ENCODE measurements at regions not wholly inside any gene's neighbourhood (a gene's known extent, or its start where the extent isn't known, plus 50 kb on each side); places are given as distances from the start of the nearest gene placed in this dataset.

- Histone ChIP-seq H3K4me3 (replicated peaks in 1 of 4; ENCODE audit: control extremely low read depth in 1 of 4, insufficient read depth in 1 of 4, low read depth in 3 of 4, low read length in 4 of 4) (no peak overlapping the region), H2AFZ (ENCODE audit: low read length) (no peak overlapping the region), H3K9me3 (ENCODE audit: control insufficient read depth, insufficient read depth, low read depth, low read length) (no peaks in the 10 kb centered on the region), H3K79me2 (ENCODE audit: control insufficient read depth, insufficient read depth, low read length) (no peaks in the 10 kb centered on the region), H3K27ac (ENCODE audit: insufficient read depth, low read length) (no peak overlapping the region), H3K4me2 (ENCODE audit: extremely low read depth, insufficient read depth, low read length) (no peak overlapping the region), H3K9ac (ENCODE audit: insufficient read depth, low read length) (no peak overlapping the region), H4K20me1 (ENCODE audit: control insufficient read depth, extremely low read depth, insufficient read depth, low read length) (no peaks in the 10 kb centered on the region), H3K36me3 (ENCODE audit: control insufficient read depth, insufficient read depth, low read length) (no peaks in the 10 kb centered on the region), H3K4me1 (ENCODE audit: control insufficient read depth, extremely low read depth, insufficient read depth, low read length) (peaks cover 2% of the 10 kb centered on the region), H3K27me3 (ENCODE audit: control insufficient read depth, insufficient read depth, low read length) (no peaks in the 10 kb centered on the region)
- peak in 1 of 2 donors; percentile 81 for DNase-seq (ENCODE audit: low read depth in 2 of 2)
- TF ChIP-seq EZH2 (IDR thresholded peaks at IDR 0.05; ENCODE audit: low read length, missing control alignments) (no peak), CTCF (conservative IDR thresholded peaks at IDR 0.05 in 1 of 2, IDR thresholded peaks at IDR 0.05 in 1 of 2; ENCODE audit: low read depth in 1 of 2, low read length in 2 of 2) (no peak)
These were observed 215.6 kb downstream of the C9orf50 start for GRCh38 chr9:129405089-129405826.

GRCh38 chr9:129404621-129405020 lies 216.3 kb downstream of the C9orf50 start:
- Histone ChIP-seq H3K27me3 (ENCODE audit: control insufficient read depth, insufficient read depth, low read length) (no peaks in the 10 kb centered on the region), H3K4me2 (ENCODE audit: extremely low read depth, insufficient read depth, low read length) (no peak overlapping the region), H3K27ac (ENCODE audit: insufficient read depth, low read length) (no peak overlapping the region), H3K9me3 (ENCODE audit: control insufficient read depth, insufficient read depth, low read depth, low read length) (no peaks in the 10 kb centered on the region), H3K36me3 (ENCODE audit: control insufficient read depth, insufficient read depth, low read length) (no peaks in the 10 kb centered on the region), H3K4me3 (replicated peaks in 1 of 4; ENCODE audit: control extremely low read depth in 1 of 4, insufficient read depth in 1 of 4, low read depth in 3 of 4, low read length in 4 of 4) (no peak overlapping the region), H3K4me1 (ENCODE audit: control insufficient read depth, extremely low read depth, insufficient read depth, low read length) (peaks cover 2% of the 10 kb centered on the region), H3K79me2 (ENCODE audit: control insufficient read depth, insufficient read depth, low read length) (no peaks in the 10 kb centered on the region), H4K20me1 (ENCODE audit: control insufficient read depth, extremely low read depth, insufficient read depth, low read length) (no peaks in the 10 kb centered on the region), H2AFZ (ENCODE audit: low read length) (no peak overlapping the region), H3K9ac (ENCODE audit: insufficient read depth, low read length) (no peak overlapping the region)
- DNase-seq (ENCODE audit: low read depth in 2 of 2), result no peak
- TF ChIP-seq EZH2 (IDR thresholded peaks at IDR 0.05; ENCODE audit: low read length, missing control alignments) (no peak), CTCF (conservative IDR thresholded peaks at IDR 0.05 in 1 of 2, IDR thresholded peaks at IDR 0.05 in 1 of 2; ENCODE audit: low read depth in 1 of 2, low read length in 2 of 2) (no peak)

- Histone ChIP-seq H3K9ac (ENCODE audit: insufficient read depth, low read length) (no peak overlapping the region), H3K4me3 (replicated peaks in 1 of 4; ENCODE audit: control extremely low read depth in 1 of 4, insufficient read depth in 1 of 4, low read depth in 3 of 4, low read length in 4 of 4) (no peak overlapping the region), H4K20me1 (ENCODE audit: control insufficient read depth, extremely low read depth, insufficient read depth, low read length) (no peaks in the 10 kb centered on the region), H3K9me3 (ENCODE audit: control insufficient read depth, insufficient read depth, low read depth, low read length) (no peaks in the 10 kb centered on the region), H2AFZ (ENCODE audit: low read length) (no peak overlapping the region), H3K27ac (ENCODE audit: insufficient read depth, low read length) (no peak overlapping the region), H3K79me2 (ENCODE audit: control insufficient read depth, insufficient read depth, low read length) (no peaks in the 10 kb centered on the region), H3K4me1 (ENCODE audit: control insufficient read depth, extremely low read depth, insufficient read depth, low read length) (peaks cover 2% of the 10 kb centered on the region), H3K36me3 (ENCODE audit: control insufficient read depth, insufficient read depth, low read length) (no peaks in the 10 kb centered on the region), H3K27me3 (ENCODE audit: control insufficient read depth, insufficient read depth, low read length) (no peaks in the 10 kb centered on the region), H3K4me2 (ENCODE audit: extremely low read depth, insufficient read depth, low read length) (no peak overlapping the region)
- TF ChIP-seq CTCF (conservative IDR thresholded peaks at IDR 0.05 in 1 of 2, IDR thresholded peaks at IDR 0.05 in 1 of 2; ENCODE audit: low read depth in 1 of 2, low read length in 2 of 2) (no peak), EZH2 (IDR thresholded peaks at IDR 0.05; ENCODE audit: low read length, missing control alignments) (no peak)
- DNase-seq (ENCODE audit: low read depth in 2 of 2), result no peak
These were observed 216.9 kb downstream of the C9orf50 start for GRCh38 chr9:129403779-129404620.

All from fibroblast of lung (primary cell).